AG04449 (cell line): ENCODE measurements at regions not wholly inside any gene's neighbourhood (a gene's known extent, or its start where the extent isn't known, plus 50 kb on each side); places are given as distances from the start of the nearest gene placed in this dataset.

Experiments
- CTCF ChIA-PET: fragments of 350-600 bp; formaldehyde crosslinking; extraction: SDS; loops from one replicate; lab custom pipeline; 2021; ENCODE audit warnings: antibody characterized with exemption; lab: Yijun Ruan, JAX
- POLR2A ChIA-PET: fragments of 400-600, 350-600 bp; formaldehyde crosslinking; extraction: SDS; loops from one replicate; lab custom pipeline; 2020; ENCODE audit warnings: antibody characterized with exemption, inconsistent platforms; lab: Yijun Ruan, JAX
- DNase-seq: peaks from one replicate; pipeline ENCODE4 v3.0.0-alpha.2; 2010; ENCODE audit warnings: low read depth, low spot score
- H3K4me3 ChIP-seq: 2 replicates; pipeline ENCODE4 v1.5.1; 2011; ENCODE audit warnings: low read depth, mild to moderate bottlenecking, control low read depth, low read length
- TF ChIP-seq, protein P1 (sequence below): IDR thresholded peaks from one replicate; pipeline ENCODE4 v1.5.1; 2011; ENCODE audit warnings: mild to moderate bottlenecking, moderate library complexity, low read length, control low read depth, inconsistent platforms; ENCODE audit not compliant: insufficient read depth; ENCODE audit errors: missing control alignments

DNA sequence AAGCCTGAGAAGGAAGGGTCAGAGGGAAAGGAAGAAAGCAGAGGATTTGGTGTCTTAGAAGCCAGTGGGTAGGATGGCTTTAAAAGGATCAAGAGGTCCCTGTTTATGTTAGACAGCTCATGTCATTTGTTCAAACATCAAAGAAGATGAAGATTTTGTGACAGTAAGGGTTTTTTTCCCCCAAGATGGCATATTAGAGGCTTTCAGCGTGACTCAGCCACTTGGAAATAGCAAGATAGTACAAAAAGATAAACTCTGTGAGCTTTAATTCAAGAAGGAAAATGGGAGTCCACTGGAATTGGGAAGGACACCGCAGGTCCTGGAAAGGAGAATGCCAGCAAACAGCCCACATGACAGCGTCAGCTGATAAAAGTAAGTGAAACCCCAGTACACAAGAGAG lies 467.1 kb upstream of the THBS1 start:
- H3K4me3 ChIP-seq = no peak overlapping the region
- DNase-seq = no peak
- POLR2A ChIA-PET = interaction anchor here (0.6 kb wide), 1 partner anchor 22 kb away, joined by 3 read pairs; no protein-coding TSS in a partner anchor
- CTCF ChIA-PET = interaction anchor here (0.6 to 1.5 kb wide), 2 partner anchors 14 to 296 kb away, joined by 3 read pairs; no protein-coding TSS in a partner anchor
- TF ChIP-seq, protein P1, sequence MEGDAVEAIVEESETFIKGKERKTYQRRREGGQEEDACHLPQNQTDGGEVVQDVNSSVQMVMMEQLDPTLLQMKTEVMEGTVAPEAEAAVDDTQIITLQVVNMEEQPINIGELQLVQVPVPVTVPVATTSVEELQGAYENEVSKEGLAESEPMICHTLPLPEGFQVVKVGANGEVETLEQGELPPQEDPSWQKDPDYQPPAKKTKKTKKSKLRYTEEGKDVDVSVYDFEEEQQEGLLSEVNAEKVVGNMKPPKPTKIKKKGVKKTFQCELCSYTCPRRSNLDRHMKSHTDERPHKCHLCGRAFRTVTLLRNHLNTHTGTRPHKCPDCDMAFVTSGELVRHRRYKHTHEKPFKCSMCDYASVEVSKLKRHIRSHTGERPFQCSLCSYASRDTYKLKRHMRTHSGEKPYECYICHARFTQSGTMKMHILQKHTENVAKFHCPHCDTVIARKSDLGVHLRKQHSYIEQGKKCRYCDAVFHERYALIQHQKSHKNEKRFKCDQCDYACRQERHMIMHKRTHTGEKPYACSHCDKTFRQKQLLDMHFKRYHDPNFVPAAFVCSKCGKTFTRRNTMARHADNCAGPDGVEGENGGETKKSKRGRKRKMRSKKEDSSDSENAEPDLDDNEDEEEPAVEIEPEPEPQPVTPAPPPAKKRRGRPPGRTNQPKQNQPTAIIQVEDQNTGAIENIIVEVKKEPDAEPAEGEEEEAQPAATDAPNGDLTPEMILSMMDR = no peak

DNA sequence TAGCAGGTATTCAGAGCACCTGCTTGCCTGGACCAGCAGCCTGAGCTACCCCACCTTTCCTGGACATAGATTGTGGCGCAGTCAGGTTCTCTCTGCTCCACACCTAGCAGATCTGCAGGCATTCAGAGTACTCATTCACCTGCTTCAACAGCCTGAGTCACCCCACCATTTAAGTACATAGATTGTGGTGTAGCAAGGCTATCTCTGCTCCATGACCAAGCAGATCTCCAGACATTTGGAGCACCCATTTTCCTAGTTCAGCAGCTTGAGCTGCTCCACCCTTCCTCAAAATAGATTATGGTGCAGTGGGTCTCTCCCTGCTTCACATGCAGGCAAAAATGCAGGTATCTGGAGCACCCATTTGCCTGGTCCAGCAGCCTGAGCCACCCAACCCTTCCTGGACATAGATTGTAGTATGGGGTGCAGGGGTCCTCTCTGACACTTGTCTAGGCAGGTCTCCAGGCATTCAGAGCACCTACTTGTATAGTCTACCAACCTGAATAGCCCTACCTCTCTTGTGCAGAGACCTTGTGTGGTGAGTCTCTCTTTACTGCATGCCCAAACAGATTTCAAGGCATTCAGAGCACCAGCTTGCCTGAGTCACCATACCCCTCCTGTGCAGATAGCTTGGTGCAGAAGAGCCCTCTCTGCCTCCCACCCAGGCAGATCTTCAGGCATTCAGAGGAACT lies 466.0 kb upstream of the THBS1 start:
- ChIA-PET CTCF (interaction anchor here (1.5 to 1.6 kb wide), 2 partner anchors 12 to 298 kb away, joined by 3 to 5 read pairs; no protein-coding TSS in a partner anchor), POLR2A (no interaction called here)
- no peak for DNase-seq
- no peak overlapping the region for H3K4me3 ChIP-seq
- TF ChIP-seq, protein P1 = no peak

DNA sequence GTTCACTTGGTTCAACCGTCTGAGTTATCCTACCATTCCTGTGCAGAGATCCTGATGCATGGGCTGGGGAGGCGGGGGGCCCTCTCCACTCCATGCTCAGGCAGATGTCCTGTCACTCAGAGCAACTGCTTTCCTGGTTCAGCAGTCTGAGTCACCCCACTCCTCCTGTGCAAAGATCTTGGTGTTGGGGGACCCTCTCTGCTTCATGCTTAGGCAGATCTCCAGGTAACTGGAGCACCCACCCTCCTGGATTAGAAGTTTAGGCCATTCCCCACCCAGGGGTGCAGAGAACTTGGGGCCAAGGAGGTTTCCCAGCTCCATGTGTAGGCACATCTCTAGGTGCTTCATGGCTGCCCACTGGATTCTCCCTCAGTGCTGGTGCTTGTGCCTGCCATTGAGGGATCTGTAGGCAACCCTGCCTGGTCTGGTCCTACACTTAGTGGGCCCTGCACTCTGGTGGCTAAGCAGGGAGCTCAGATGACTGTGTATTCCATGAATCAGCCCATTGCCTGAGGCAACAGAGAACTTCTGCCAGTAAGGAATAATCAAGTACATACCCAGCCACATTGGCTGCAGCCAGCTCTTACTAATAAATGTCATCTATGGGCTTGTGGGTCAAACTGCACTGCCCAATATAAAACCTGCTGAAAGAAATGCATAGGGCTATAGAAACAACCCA lies 465.4 kb upstream of the THBS1 start:
- no peak for DNase-seq
- CTCF ChIA-PET = interaction anchor here (0.9 to 1.7 kb wide), 5 partner anchors 9 to 408 kb away, joined by 3 to 5 read pairs (median 4); no protein-coding TSS in a partner anchor
- POLR2A ChIA-PET = interaction anchor here (0.6 kb wide), 2 partner anchors 71 to 221 kb away, joined by 3 to 4 read pairs; no protein-coding TSS in a partner anchor
- no peak overlapping the region for H3K4me3 ChIP-seq
- TF ChIP-seq, protein P1 = no peak

DNA sequence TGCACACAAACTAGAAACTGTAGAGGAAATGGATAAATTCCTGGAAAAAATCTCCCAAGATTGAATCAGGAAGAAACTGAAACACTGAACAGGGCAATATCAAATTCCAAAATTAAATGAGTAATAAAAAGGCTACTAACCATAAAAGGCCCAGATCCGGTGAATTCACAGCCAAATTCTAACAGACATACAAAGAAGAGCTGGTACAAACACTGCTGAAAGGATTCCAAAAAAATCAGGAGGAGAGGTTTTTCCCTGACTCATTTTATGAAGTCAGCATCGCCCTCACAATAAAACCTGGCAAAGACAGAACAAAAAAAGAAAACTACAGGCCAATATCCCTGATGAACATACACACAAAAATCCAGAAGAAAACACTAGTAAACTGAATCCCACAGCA lies 462.4 kb upstream of the THBS1 start:
- peak; percentile 81 for DNase-seq
- peak overlapping the region; percentile 24 for H3K4me3 ChIP-seq
- ChIA-PET CTCF (no interaction called here), POLR2A (no interaction called here)
- TF ChIP-seq, protein P1 = no peak

DNA sequence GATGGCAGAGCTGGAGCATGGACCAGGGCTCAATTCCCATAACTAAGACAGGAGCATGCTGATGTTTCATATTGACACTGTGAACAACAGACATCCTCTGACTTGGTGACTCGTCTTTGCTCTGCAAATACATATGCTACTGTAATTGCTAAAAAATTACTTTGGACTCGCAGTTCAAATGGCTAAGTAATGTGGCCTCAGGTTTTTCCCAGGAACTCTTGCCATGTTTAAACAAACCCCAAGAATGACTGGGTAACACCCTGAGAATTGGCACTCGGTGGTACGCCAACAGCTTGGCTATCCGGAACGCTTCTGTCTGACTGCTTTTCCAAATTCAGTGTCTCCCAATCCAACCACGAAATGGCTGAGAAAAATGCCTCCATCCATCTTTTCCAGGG lies 456.7 kb upstream of the THBS1 start:
- ChIA-PET CTCF (interaction anchor here (1.0 kb wide), 1 partner anchor 307 kb away, joined by 3 read pairs; no protein-coding TSS in a partner anchor), POLR2A (no interaction called here)
- TF ChIP-seq, protein P1 = no peak
- no peak for DNase-seq
- no peak overlapping the region for H3K4me3 ChIP-seq
